NCI-H446 treated with DMSO at 0.1 percent for 48 hours (cell line): ENCODE measurements at regions not wholly inside any gene's neighbourhood (a gene's known extent, or its start where the extent isn't known, plus 50 kb on each side); places are given as distances from the start of the nearest gene placed in this dataset.

ENCODE experiments used
- DNase-seq: peaks from one replicate; lab custom pipeline; 2025; lab: John Stamatoyannopoulos, UW

- no peak for DNase-seq
These were observed 83.3 kb downstream of the ALDH8A1 start for GRCh38 chr6:134866563-134866962.

DNA sequence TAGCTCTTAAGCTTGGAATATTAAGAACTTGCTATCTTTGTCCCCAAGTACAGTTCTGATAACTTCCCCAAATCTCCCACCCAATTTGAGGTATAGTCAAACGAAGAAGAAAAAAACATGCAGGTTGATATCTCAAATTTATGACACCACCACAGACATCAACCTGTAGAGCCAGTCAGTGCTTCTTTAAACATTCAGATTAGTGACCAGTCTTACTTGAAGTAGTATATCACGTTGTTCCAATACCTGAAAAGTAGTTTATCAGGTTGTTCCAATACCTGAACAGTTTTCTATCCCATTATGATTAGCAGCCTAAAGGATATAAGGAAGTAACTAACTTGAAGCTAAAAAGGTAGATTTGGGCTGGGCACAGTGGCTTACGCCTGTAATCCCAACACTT is 85.3 kb downstream of the ALDH8A1 start:
- no peak for DNase-seq

DNA sequence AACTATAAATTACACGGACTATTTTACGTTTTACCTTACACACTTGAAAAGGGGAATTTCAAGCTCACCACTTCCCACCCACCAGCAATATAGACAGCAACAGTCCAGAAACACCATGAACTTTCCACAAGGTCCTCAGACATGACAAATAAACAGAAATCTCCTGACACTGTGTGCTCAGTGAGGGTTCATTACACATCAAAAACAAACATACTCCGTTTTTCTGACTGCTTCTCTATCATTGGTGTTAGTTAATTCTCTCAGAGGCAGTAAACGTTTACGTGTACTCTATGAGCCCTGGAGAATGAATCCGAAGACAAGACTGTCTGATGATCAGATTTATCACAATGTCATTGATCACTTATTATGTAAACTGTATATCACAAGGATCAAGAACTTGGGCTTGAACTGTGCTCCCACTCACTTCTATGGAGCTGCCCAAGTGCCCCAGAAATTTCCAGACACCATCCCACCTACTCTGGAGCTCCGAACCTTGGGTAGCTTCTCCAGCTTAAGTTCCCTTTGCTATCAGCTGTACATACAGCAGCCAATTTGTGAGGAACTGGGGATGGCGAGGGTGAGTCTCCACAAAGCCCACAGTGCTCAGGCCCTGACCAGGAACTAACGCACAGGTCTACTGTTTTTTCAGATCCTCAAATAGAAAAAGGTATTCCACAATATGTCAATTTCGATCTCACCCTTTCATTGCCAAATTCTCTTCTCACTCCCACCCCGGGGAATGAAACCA is 86.0 kb downstream of the ALDH8A1 start:
- no peak for DNase-seq

- no peak for DNase-seq
These were observed 95.5 kb downstream of the ALDH8A1 start for GRCh38 chr6:134854366-134854765.

GRCh38 chr6:134853111-134854055 is 96.5 kb downstream of the ALDH8A1 start:
- no peak for DNase-seq

DNA sequence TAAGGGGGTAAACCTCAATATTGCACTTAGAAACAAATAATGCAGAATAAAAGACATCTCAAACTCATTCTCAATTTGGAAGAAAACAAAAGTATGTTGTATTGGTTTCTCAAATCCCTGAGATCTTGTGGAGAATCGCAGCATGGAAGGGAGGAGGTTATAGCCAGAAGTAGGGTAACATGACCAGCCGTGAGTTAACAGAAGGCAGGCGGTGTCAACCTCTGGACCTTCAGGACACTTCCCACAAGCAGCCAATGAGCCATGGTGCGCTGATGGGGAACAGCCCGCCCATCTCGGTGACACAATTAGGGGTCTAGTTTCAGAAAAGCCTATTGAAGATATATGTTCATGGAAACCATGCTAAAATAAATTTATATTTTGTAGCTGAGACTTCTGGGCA is 98.4 kb downstream of the ALDH8A1 start:
- DNase-seq, result no peak

- DNase-seq, result no peak
These were observed 99.1 kb downstream of the ALDH8A1 start for GRCh38 chr6:134850721-134851305.

DNA sequence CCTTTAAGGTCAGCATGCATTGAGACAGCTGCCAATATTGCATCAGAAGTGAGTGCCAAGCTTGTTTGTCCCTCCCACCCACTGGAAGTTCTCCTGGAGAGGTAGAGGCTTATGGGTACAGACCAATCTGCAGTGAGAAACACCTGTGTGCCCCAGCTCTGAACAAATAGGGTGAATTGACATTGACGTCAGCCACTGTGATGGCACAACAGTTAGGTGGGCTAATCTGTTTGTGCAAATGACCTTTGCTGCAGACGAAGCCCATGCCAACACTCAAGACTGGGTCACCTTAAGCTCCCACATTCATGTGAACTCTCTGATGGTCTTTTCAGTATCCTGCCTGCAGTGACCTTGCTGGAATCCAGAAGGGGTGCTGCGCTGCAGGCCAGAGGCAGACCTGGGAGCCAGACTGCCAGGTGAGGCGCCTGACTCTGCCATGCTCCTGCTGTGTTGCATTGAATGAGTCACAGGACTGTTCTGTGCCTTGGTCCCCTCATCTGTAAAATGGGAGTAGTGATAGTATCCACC is 99.9 kb downstream of the ALDH8A1 start:
- DNase-seq, result no peak

GRCh38 chr6:134848076-134848475 is 101.8 kb downstream of the ALDH8A1 start:
- no peak for DNase-seq

DNA sequence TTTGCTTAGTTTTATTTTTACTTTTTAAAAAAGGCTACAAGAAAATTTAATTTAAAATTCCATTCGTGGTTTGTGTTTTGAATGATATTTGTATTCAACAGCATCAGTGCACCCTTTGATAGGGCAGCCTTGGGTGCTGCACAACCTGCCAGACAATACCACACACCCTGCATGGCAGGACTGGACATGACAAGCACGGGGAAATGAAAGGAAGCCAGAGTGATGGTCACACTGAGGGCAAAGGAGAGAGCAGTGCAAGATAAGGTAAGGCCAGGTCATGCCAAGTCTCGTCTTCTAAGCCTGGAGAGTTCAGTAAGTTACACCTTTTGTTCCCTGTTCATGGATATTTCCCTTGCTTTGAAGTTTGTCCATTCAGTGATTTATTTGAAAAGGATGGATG is 103.0 kb downstream of the ALDH8A1 start:
- no peak for DNase-seq

- DNase-seq, result no peak
These were observed 103.9 kb downstream of the ALDH8A1 start for GRCh38 chr6:134846031-134846430.

DNA sequence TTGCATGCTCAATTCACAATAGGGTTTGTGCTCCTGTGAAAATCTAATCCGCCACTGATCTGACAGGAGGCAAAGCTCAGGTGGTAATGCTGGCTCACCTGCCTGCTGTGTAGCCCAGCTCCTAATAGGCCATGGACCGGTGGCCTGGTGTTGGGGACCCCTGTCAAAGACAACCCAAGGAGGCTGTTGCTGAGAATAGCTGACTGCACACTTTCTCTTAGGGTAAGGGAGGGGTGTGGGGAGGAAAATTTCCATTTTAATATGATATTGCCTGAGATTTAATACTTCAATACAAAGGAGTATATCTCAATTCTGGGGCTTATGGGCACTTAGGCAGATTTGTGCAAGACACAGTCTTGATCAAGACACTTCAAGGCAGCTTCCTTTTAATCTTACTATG is 105.8 kb downstream of the ALDH8A1 start:
- DNase-seq, result no peak

DNA sequence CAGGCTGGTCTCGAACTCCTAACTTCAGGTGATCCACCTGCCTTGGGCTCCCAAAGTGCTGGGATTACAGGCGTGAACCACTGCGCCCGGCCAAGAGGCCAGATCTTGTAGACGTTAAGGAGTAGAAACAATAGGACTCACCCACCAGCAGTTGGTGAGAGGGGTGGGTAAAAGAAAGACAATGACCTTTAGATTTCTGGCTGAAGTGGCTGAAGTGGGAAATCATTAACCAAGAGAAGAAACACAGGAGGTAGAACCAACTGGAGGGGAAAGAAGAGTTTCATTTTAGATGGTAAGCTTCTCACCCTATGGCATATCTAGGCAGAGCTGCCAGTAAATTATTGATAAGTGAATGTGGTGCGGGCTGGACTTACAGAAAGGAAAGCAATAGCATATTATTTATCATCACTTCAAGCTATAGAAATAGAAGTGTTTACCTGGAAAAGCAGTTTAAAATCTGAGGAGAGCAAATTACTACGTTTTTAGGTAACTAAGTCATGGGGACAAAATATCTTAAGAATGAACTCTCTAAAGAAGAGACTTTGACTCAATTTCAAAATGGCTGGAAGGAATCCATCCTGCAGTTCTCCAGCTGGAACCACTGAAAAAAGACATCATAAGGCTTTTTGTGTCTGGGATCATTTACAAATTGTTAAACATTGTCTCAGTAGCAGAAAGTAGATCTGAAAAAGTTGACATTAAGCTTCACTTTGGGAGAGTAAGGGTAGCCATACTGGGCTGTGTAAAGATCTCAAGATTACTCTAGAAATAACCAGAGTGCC is 109.6 kb downstream of the ALDH8A1 start:
- no peak for DNase-seq

GRCh38 chr6:134835993-134836392 is 113.9 kb downstream of the ALDH8A1 start:
- DNase-seq, result peak; percentile 33

DNA sequence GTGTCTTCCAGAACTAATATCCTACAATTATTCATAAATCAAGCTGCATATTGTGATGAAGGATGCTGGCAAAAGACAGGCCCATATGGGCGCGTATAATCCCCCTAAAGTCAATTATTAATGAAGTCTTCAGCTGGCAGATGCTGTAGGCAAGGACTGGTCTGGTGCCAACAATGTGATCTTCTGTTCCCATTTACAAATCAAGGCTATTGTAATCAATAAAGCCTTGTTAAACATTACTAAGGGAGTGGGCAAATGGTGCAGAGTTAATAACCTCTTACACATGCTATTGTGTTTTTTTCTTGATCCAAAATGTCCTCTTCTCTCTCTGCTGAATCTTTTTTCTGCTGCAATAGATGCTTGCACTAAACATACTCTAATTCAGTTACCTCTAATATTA is 119.0 kb downstream of the ALDH8A1 start:
- DNase-seq, result peak; percentile 93

DNA sequence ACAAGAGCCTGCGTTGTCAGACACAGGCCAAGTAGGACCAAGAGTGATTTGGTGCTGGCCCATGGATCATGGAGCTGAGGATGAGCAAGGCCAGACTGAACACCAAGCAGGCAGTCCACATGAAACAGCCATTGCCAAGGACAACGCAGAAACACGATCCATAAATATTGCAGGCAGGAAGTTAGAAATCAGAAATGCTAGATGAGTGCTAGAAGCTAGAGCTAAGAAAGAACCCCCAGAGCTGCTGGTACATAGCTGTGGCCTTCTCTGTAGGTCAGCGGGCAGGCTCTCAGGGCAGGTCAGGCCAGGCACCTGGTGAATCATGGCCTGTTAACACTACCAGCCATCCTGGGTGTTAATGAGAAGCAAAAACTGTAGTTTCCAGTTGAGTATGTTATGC is 119.7 kb downstream of the ALDH8A1 start:
- DNase-seq, result no peak

- DNase-seq, result no peak
These were observed 121.3 kb downstream of the ALDH8A1 start for GRCh38 chr6:134828641-134829040.

DNA sequence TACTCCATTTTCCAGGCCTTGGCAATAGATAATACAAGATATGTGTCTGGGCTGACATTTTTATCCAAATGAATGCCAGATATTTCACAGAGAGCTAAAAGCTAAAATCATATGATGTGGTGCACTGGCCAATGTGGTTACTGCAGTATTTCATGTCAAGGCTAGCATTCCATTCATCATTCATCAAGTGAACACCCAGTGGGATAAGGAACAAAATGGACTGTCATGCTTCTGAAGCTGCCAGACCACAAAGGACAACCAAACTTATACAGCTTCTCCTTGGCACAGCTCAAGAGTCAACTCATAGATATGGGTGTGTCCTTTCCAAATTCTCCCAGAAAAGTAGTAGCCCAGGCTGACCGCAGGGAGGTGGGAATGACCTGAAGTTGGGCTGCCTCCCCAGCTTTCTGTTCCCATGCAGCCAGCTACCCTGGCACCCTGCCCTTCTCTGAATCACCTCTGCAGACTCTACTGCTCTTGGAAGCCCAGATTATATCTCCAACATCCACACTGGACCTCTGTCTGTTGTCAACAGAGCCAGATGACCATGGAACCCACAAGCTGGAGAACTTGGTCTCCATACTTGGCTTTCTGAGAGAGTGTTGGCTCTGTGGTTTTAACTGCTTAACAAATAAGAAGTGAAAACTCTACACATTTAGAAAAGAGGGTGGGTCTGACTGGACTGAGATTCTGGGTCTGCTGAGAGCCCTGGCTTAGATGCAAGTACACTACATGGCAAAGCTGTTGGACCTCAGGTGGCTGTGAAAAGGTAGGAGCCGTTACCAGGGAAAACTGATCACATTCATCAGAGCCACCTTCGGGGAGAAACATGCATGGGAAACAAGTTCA is 122.8 kb downstream of the ALDH8A1 start:
- DNase-seq, result peak; percentile 56

DNA sequence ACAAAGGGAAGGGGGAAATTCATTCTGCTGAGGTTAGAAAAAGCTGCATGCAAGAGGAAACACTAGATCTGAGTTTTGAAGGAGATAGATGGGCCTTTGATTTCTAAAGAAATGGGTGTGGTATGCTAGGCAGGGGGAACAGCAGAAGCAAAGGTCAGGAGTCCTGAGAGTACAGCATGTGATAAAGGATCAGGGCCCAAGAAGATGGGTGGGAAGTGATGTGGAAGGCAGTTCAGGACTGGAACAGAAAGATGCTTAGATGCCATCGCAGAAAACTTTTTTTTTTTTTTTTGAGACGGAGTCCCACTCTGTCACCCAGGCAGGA is 126.2 kb downstream of the ALDH8A1 start:
- DNase-seq, result no peak

DNA sequence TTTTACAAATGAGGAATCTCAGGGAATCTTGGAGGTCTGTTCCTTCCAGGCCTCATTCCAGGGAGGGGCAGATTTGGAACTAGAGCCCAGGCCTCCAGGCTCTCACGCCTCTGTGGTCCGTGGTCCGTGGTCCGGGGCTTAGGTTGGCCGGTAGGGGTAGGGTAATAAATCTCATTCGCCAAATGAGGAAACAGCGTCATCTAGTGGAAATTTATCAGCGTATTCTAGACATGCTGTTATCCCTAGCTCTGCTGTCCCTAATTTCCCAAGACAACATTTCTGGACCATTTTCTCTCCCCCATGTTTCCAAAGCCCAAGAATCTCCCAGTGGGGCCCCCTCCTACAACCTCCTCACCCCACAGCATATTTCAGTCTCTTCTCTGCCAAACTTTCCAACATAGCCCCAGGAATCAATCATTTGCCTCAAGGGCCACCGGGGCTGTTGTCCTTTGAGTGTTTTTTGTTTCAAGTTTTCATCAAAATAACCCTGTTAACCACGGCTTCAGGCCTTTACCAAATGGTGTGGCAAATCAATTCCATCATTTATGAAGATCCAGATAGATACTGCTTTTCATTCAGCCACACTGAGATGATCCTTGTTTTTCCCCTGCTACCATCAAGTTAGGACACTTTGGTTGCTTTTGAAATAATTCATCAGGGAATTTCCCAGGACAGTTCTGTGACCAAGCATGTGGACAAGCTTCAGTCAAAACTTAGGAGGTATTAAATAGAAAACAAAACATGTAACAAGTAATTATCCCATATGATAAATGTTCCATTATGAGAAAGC is 126.8 kb downstream of the ALDH8A1 start:
- peak; percentile 52 for DNase-seq
